HG02623 (cell line): ENCODE measurements at regions not wholly inside any gene's neighbourhood (a gene's known extent, or its start where the extent isn't known, plus 50 kb on each side); places are given as distances from the start of the nearest gene placed in this dataset.
A peak's percentile ranks its signal among the peaks of the same experiment; 100 is the strongest.

Experiments used
- ATAC-seq: cut with Tn5 transposase; IDR thresholded peaks from one replicate; pipeline ENCODE4 v1.9.1; 2021; ENCODE audit warnings: moderate library complexity; ENCODE audit not compliant: unreplicated experiment

GRCh38 chr14:46306267-46306666 lies 345.3 kb downstream of the RPL10L start:
- no peak for ATAC-seq

GRCh38 chr14:46300765-46301164 lies 350.8 kb downstream of the RPL10L start:
- ATAC-seq = no peak

GRCh38 chr14:46290706-46291105 lies 360.9 kb downstream of the RPL10L start:
- ATAC-seq = no peak

- no peak for ATAC-seq
Observed at GRCh38 chr14:46279776-46280175, 371.8 kb downstream of the RPL10L start.

GRCh38 chr14:46279327-46279726 lies 372.3 kb downstream of the RPL10L start:
- no peak for ATAC-seq

GRCh38 chr14:46259536-46259935 lies 392.0 kb downstream of the RPL10L start:
- no peak for ATAC-seq

- ATAC-seq = no peak
Observed at GRCh38 chr14:46256381-46256780, 395.2 kb downstream of the RPL10L start.

- peak; percentile 45 for ATAC-seq
Observed at GRCh38 chr14:46250113-46250703, 401.4 kb downstream of the RPL10L start.

GRCh38 chr14:46248001-46248630 lies 403.5 kb downstream of the RPL10L start:
- ATAC-seq = no peak

- ATAC-seq = no peak
Observed at GRCh38 chr14:46245276-46245675, 406.3 kb downstream of the RPL10L start.

GRCh38 chr14:46233786-46234185 lies 417.8 kb downstream of the RPL10L start:
- ATAC-seq = no peak

- ATAC-seq = no peak
Observed at GRCh38 chr14:46230540-46230939, 421.0 kb downstream of the RPL10L start.

GRCh38 chr14:46215801-46216200 lies 435.8 kb downstream of the RPL10L start:
- no peak for ATAC-seq

- no peak for ATAC-seq
Observed at GRCh38 chr14:46198676-46199075, 452.9 kb downstream of the RPL10L start.

- ATAC-seq = no peak
Observed at GRCh38 chr14:46197856-46198255, 453.7 kb downstream of the RPL10L start.
